Panc1 (cell line): ENCODE measurements at regions not wholly inside any gene's neighbourhood (a gene's known extent, or its start where the extent isn't known, plus 50 kb on each side); places are given as distances from the start of the nearest gene placed in this dataset.

ENCODE experiments used
- CTCF ChIP-seq: fragments of 450-650 bp; IDR thresholded peaks from 2 replicates; pipeline ENCODE4 v1.5.1; 2017; ENCODE audit warnings: mild to moderate bottlenecking
- SIN3A ChIP-seq: IDR thresholded peaks from 2 replicates; pipeline ENCODE4 v1.6.1; 2012; ENCODE audit warnings: low read depth, mild to moderate bottlenecking, low read length, moderate library complexity, borderline replicate concordance; ENCODE audit not compliant: insufficient read depth

GRCh38 chr7:138382862-138383565 lies 77.0 kb upstream of the TRIM24 start:
- no peak for TF ChIP-seq SIN3A
- TF ChIP-seq CTCF: no peak
